ENCODE measurements at regions not wholly inside any gene's neighbourhood (a gene's known extent, or its start where the extent isn't known, plus 50 kb on each side); places are given as distances from the start of the nearest gene placed in this dataset.

DNA sequence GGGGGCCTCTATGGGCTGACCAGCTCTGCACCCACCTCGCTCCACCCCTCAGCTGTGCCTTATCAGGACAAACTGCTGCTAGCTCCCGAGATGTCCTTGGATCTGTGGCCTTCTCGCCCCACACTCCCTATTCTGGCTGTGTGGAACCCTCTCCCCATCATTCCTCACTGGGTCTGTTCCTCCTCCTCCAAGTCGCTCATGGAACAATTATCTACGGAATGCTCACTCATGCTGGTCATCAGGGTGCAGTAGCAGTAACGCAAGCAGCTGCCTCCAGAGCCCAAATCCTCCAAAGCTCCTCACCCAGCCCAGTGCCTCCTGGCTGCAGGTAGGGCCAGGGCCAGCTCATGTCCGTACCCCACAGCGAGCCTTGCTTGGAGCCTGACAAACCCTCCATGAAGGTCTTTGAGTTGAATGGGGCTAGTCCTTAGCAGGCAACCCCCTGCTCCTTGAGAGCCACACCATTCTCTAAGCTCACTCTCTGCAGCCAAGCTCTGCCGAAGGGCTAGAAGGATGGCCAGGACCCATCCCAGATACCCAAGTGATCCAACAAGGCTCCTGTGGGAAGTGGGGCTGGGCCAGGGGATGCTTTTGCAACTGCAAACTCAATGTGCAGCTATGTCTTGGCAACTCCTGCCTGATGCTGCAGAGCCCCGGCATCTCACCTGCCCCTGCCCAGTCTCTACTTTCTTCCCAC lies 977.8 kb downstream of the TBC1D22A start:
- no peak for DNase-seq

DNA sequence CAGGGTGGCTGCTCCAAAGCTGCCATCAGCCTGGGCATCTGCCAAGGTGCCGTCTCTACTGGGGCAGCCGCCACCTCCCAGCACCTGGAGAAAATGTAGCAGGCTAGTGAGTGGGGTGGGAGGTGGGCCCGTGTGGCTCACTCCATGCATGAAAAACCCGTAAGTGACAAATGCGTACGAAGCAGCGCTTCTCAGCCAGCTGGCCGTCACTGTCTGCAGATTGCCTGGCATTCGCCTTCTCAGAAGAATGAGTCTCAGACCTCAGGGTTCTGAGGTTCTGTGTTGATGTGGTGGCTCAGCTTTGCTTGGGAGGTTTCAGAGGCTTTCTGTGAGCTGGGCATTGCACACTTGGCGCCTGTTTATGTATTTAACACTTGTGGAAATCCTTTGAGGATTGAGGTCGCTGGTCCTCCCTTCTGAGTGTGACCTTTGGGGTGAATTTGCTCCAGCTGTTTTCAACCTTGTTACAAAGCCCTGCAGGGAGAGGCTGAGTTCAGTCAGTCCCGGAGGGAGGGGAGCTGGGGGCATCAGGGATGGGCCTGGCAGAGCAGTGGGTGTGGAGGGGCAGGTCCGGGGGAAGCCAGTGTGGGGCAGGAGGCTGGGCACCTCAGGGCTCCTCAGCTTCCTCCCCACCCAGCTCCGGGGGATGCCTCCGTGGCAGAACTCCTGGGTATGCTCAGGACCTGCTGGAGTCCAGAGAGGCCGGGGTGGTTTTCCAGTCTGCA lies 977.0 kb downstream of the TBC1D22A start:
- no peak for DNase-seq

GRCh38 chr22:47738472-47739013 lies 976.1 kb downstream of the TBC1D22A start:
- DNase-seq: no peak

DNA sequence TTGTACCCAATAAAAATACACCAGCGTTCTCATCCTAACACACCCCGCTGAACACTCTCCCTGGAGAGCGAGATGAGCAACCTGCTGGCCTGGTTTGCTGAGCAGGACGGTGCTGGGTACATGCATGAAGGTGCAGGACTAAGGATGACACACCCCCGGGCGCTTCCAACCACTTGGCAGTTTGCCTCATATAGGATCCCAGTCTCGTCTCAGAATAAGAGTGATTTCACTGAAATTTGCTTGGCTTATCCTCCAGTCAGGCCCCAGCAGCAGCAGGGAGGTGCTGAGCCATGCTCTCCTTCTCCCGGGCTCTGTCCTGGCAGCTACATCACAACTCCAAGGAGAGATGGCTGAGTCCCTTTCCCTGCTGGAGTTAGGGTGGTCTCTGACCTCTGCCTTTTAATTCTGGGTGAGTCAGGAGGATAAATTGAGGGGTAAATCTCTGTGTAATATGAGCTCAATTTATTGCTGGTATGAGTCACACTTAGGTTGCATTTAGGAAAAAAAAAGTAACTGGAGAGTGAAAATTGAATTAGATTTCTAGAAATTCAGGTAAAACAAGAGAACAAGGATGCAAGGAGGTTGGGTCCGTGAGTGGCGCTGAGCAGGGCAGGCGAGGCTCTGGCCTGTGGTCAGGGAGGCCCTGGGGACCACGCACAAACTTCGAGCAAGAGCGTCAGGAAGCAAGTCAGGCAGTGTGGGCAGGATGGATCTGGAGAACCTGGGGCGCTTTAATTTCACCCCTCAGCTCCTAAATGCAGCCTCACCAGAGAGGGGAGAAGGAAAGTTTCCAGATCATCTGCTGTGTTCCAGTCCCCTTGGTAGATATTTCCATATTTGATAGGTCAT lies 974.0 kb downstream of the TBC1D22A start:
- no peak for DNase-seq

GRCh38 chr22:47734511-47734910 lies 972.1 kb downstream of the TBC1D22A start:
- no peak for DNase-seq

- no peak for DNase-seq
These were observed 965.2 kb downstream of the TBC1D22A start for GRCh38 chr22:47727641-47728040.

DNA sequence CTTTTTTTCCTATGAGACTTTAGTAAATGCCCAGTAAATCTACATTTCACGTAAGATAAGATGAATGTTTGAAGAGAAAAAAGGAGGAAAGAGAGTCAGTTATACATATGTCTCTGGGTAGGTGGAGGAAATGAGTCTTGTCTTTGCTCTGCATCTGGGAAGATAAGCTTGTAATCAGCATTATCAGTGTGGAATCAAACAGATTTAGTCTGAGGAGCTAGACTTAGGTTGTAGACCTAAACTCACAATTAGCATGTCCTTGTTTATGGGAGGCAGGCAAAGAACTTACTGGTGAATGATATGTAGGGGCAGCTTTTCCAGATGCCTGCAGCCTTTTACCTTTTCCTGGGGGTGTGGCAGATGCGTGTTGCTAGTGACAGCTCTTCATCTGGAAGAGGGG lies 962.3 kb downstream of the TBC1D22A start:
- no peak for DNase-seq

DNA sequence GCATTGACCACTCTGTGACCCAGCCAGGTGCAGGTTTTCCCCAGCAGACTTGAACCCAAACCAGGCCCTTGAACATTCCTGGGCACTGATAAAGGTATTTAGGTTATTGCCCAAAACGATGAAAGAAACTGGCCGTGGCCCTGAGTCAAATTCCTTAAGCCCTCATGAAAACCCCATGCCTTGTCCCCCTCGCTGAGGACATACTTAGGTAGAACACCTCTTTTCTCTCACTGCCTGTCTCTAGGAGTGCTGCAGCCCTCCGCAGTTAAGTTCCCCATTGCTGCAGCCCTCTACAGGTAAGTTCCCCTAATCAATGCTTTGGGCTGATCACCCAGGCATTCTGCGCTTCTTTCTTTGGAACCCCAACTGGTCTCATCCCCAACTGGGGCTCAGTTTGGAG lies 961.6 kb downstream of the TBC1D22A start:
- no peak for DNase-seq

GRCh38 chr22:47718337-47718736 lies 955.9 kb downstream of the TBC1D22A start:
- DNase-seq: no peak

DNA sequence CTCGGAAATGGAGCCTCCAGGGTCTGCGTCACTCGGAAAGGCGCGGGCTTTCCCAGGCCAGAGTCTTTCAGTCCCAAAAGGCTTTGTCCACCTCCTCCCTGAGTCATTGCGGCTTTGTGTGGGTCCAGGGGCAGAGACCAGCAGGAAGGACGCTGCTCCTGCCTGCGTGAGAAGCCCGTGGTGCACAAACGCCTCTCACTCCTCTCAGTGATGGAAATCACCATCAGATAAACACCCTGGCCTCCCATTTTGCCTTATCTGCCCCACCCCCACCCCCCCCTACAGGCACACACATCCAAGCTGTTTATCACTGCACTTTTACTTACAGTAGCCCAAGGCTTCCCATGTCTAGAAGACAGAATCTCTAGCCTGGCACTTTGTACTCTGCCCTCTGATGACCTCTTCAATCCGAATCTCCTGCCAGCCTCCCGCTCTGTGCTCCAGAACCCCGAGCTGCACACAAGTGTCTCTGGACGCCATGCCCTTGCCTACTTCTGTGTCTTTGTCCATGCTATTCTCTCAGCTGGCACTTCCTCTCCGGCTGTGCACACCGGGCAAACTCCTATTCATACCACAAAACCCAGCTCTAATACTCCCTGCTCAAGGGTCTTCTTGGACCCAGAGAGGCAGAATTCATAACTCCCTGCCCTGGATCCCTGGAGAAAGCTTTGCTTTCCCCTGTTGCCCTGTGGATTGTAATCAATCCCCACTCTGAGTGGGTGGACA lies 954.6 kb downstream of the TBC1D22A start:
- no peak for DNase-seq

DNA sequence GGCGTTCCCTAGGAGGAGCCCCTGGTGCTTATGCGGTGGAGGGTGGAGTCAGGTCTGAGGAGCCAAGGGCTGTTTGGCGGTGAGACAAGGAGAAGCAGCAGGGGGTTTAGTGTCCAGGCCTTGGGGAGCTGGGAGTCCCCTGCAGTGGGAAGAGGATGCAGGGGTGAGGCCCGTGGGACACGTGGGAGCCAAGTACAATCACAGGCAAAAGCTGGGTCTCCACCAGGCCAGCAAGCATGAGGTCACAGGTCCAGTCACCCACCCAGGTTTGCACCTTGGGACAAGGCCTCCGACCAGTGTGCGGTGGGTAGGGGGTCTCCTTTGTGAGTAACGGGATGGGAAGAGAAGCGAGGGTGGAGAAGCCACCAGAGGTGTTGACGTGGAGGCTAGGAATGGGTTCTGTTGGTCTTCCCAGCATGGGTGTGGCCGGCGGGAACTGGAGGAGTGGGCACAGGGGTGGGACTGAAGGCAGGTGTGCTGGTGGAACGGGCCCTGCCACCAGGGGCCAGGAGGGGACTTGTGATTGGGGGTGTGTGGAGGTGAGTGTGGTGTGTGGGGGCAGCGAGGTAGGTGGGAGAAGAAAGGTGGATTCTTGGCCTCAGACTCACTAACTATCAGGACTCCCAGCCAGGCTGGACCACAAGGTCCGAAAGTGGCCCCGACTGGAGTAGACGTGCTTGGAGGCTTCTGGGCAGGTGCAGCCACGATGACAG lies 953.6 kb downstream of the TBC1D22A start:
- DNase-seq: no peak

DNA sequence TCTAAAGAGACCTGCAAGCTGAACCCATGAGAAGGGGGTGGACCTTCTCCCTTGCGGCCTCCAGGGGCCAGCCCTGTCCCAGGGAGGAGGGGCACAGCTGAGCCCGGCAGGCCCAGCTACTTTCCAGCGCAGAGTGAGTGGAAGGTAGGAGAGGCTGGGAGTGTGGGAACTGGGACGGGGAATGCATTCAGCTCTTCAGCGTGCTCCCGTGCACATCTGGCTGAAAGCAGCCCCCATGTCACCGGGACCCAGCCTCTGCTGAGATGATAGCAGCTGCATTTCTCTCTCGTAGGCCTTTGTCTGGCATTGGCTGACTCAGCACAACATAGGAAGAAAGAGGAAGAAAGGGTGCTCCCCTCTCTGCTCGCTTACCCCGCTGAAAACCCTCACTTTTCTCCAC lies 951.5 kb downstream of the TBC1D22A start:
- DNase-seq: no peak

DNA sequence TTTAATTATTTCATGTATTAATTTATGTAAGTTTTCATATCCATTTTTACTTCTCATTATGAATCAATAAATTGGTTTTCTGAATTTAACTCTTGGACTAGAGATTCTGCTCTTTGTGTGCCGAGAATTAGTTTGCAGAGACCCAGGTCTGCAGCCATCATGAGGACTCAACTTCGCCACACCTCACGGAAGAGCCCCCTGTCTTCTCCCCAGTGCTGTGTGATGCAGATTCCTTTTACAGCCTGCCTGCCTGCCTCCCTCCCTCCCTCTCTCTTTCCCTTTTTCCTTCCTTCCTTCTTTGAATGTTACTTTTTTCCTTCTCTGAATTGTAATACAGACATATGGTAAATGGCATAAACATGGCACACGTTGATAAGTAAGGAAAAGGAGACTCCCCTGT lies 947.7 kb downstream of the TBC1D22A start:
- DNase-seq: no peak

DNA sequence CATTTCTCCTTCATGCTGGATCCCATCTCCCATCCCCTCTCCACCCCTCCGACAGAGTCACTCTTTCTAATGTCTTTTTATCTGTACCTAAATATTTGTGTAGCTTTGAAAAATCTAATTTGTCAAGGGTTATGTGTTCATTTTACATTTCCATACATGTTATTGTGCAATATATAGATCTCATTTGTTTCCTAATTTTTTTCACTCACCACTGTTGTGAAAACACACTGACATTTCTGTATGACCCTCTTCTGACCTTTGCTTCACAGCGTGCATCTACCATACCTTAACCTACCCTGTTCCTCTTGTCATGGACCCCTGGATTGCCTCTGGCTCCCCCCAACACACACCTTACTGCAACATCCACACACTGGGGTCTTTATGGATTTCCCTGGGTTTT lies 942.9 kb downstream of the TBC1D22A start:
- DNase-seq: no peak

GRCh38 chr22:47698906-47699305 lies 936.5 kb downstream of the TBC1D22A start:
- DNase-seq: no peak

GRCh38 chr22:47697861-47698260 lies 935.4 kb downstream of the TBC1D22A start:
- no peak for DNase-seq

GRCh38 chr22:47696776-47697175 lies 934.3 kb downstream of the TBC1D22A start:
- DNase-seq: no peak

- no peak for DNase-seq
These were observed 932.7 kb downstream of the TBC1D22A start for GRCh38 chr22:47695176-47695575.

- DNase-seq: no peak
These were observed 932.2 kb downstream of the TBC1D22A start for GRCh38 chr22:47694536-47695130.

DNA sequence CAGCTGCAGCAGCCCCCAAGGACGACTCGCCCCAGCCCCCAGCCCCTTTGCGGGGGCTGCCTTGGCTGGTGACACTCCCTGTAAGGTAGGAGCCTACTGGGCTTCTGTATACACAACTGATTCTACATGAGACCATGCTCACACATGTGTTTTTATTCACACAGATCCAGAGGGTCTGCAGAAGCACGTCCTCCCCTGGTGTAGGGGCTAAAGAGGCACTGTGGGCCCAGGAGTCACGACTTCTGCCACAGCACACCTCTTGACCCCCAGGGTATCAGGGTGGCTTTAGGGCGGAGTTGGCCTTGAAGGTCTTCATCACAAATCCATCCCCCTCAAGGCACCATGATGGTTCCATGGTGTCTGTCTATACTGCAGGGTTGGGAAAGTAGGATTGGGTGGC lies 931.2 kb downstream of the TBC1D22A start:
- no peak for DNase-seq

- no peak for DNase-seq
These were observed 930.4 kb downstream of the TBC1D22A start for GRCh38 chr22:47692811-47693210.
